Hypothalamus (tissue), 51 donors: ENCODE measurements at regions not wholly inside any gene's neighbourhood (a gene's known extent, or its start where the extent isn't known, plus 50 kb on each side); places are given as distances from the start of the nearest gene placed in this dataset.
"Not testable (repeated sequence)": the region's sequence is repeated elsewhere in the genome, so short reads cannot be mapped to it uniquely, and the experiment has no call there.

Source experiments
- DNase-seq, 51 donors: peaks; one replicate each; lab custom pipeline; 2025; lab: John Stamatoyannopoulos, UW

DNA sequence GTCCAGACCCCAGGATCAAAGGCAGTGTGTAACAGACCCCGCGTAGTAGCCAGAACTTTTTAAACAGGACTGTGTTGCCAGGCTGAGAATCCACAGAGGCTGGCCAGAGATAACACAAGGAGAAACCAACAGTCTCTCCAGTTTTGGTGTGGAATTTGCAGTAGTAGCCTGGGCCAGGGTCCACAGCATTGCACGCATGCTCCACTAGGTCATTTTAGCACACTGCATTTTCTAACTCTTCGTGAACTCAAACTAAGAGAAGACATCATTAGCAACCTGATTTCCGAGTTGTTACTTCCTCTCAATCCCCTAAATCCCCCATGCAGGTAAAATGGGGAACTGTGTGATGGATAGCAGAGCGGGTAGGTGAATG is 119.6 kb downstream of the BOD1 start:
- no peak for DNase-seq

- DNase-seq, result no peak
Measured at GRCh38 chr5:173496129-173496882, 120.1 kb downstream of the BOD1 start.

DNA sequence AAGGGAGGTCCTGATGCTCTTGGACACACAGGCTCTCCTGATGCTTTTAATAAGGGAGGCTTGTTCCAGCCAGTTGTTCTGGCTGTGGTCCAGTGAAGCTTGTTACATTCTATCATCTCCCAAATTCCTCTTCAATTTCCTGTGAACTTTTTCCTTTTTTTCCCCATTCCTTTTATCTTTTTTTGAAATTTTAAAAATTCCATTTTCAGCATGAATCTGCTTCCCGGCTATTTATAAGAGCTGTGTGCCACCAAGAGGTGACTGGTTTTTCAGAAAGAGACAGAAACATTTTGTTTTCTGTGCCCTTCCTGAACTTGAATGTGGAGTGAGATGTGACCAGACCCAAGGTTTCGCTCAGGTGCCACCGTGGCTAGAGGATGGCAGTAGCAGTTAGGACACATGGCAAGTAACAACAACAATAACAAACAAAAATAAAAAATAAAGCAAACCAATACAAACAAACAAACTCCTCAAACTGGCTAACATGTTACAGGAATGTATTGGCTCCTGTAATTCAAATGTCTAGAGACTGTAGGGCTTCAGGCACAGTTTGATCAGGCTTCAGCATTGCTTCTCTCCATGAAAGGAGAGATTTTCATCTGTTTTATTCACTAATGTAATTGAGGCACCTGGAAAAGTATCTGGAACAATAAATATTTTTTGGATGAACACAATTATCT is 121.1 kb downstream of the BOD1 start:
- peak in 3 of 51 donors; percentile 3 to 51 (median 15) for DNase-seq

- no peak for DNase-seq
Measured at GRCh38 chr5:173494446-173494845, 122.0 kb downstream of the BOD1 start.

- no peak for DNase-seq
Measured at GRCh38 chr5:173493846-173494245, 122.6 kb downstream of the BOD1 start.

GRCh38 chr5:173493040-173493439 is 123.4 kb downstream of the BOD1 start:
- no peak for DNase-seq

DNA sequence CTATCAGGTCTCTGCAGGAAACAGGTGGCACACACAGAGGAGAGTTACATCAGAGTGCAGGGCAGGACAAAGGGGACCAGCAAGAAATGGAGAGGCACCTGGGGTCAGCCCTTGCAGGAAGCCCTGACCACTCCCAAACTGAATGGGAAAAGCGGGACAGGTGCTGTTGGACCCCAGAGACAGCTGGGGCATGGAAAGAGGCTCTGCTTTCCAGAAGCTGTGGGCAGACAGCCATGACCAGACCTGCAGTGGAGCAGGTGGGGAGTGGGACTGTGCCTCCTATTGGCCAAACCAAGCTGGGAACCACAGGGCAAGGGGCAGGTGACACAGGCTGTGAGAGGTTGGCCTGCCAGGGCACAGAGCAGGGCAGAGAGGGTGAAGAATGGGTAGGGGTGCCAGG is 125.8 kb downstream of the BOD1 start:
- DNase-seq, result no peak

DNA sequence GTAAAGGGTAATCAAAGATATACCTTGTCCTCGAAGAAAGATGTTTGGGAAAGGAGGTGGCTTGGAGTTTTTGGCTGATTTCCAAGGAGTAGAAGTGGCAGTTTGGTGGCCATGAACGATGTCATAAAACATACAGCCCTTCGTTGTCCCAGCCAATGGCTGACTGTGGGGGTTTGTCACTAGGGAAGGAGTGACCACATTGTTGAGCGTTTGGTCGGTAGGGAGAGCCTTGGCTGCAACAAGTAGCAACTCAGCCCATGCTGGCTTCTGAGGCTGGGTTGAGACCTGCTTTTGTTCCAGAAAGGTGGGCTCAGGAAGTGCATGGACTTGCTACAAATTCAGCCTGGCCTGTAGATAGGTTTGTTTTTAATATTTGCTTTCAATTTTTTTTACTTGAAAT is 128.3 kb downstream of the BOD1 start:
- DNase-seq, result no peak

GRCh38 chr5:173487300-173487699 is 129.2 kb downstream of the BOD1 start:
- no peak for DNase-seq

GRCh38 chr5:173486355-173487225 is 129.9 kb downstream of the BOD1 start:
- DNase-seq, result no peak

GRCh38 chr5:173484569-173484968 is 131.9 kb downstream of the BOD1 start:
- no peak for DNase-seq

- DNase-seq, result not testable (repeated sequence)
Measured at GRCh38 chr5:173483599-173483998, 132.9 kb downstream of the BOD1 start.

DNA sequence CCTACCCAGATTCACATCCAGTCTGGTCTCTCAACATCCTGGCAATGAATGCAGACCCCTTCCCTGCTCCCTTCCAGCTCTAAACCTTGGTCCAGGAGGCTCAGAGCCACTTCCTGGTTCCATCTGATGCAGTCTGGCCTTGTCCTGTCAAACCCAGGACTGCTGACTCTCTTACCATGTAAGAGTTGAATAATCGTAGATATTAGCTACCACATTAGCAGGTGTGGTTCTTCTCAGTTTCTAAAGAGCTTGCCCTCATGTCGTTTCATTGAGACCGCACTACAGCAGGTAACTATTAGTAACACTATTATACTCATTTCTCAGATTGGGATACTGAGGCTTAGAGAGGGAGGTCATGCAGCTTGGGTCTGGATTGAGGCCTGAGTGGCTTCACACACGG is 133.3 kb downstream of the BOD1 start:
- no peak for DNase-seq

DNA sequence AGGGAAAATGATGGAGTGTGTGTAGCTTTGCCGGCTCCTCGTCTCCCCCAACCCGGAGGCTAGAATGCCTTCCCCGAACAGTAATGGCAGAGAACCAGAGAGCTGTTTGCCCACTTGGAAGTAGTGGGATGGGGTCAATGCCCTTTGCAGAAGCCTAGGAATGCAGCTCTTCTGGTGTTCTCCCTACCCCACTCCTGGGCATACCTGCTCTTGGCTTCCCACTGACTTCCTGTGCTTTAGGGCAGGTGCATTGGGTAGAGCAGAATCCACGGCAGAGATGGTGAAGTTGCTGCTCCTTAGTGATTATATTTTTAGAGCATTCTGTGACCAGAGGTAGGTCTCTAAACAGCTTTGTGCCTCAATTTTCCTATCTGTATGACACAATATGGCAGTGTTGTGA is 134.6 kb downstream of the BOD1 start:
- no peak for DNase-seq

- DNase-seq, result no peak
Measured at GRCh38 chr5:173480896-173481295, 135.6 kb downstream of the BOD1 start.

DNA sequence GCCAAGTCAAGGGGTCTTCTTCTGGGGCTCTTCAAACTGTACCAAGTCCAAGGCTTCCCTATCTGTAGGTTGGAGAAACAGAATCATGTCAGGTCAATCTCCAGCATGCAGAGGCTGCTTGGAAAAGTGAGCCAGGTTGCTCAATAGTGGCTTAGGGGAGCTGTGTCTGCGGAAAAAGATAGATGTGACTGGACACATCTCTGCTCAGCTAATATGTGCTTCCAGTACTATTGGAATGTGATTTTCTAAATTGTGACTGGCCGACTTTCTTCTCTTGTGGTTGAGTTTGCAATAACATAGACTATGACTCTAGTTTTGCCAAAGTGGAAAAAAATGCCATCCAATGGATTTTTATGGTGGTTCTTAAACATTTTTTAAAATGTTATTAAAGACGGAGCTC is 136.7 kb downstream of the BOD1 start:
- DNase-seq, result no peak

DNA sequence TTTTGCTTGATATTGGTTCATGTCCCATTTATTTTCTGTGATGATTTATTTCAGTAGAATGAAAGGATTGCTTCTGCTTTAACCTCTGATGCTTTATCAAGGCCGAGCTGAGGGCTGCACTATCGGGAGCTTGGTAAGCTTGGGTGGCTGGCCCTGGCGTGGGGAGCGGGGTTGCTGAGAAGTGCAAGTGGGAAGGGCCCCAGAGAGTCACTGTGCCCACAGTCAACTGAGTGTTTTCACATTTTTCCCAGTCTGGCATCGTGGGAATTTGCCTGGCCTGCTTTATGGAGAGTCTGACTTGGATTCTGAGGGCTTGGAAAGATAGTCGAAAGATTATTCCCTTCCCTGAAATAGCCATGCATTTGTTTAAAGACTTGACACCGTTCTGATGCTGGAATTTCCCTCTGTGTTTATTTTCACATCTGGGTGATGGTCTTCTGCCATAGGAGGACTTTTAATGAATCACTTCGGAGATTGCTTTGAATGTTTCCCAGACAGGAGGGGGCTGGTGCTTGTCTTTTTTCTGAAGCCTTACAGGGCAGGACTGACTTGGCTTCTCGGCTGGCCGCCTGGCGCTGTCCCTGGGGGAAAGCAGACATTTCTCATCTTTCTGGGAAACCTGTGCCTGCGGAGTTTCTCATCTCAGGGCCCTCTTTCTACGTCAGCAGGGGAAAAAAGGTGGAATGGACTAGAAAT is 139.0 kb downstream of the BOD1 start:
- peak in 4 of 51 donors; percentile 13 to 43 (median 21) for DNase-seq

GRCh38 chr5:173475780-173476179 is 140.7 kb downstream of the BOD1 start:
- no peak for DNase-seq

- DNase-seq, result no peak
Measured at GRCh38 chr5:173474881-173475287, 141.6 kb downstream of the BOD1 start.

DNA sequence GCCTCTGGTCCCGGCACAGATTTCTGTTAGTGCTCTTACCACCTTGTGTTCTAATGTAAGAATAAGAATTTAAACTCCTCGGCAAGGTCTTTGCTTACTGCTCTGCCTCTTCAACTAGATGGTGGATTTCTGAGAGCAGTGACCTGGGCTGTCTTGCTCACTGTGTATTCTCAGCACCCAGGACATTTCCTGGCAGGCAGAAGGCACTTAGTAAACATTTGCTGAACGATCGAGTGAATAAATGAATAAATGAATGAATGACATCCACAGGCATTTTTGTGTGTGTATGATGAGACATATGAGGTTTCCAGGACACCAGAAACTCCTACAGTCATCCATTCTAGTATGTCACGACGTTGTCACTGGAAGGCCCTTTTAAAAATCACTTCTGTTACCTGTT is 143.2 kb downstream of the BOD1 start:
- DNase-seq, result peak in 1 of 51 donors; percentile 28

- peak in 15 of 51 donors; percentile 4 to 66 (median 32) for DNase-seq
Measured at GRCh38 chr5:173472784-173473278, 143.6 kb downstream of the BOD1 start.
